ENCODE measurements at regions not wholly inside any gene's neighbourhood (a gene's known extent, or its start where the extent isn't known, plus 50 kb on each side); places are given as distances from the start of the nearest gene placed in this dataset.

DNA sequence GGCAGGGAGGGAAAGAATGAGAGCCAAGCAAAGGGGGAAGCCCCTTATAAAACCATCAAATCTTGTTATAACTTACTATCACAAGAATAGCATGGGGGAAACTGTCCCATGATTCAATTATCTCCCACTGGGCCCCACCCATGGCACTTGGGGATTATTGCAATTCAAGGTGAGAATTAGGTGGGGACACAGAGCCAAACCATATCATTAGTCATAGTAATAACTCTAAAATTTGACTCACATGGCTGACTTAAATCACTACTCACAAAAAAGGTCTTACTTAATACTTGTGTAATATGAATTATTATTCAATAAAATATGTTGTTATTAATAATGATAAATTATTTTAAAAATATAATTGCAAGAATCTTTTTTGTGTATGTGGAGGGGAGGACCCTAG lies 178.1 kb upstream of the TCF21 start:
- no peak for DNase-seq
- H3K27ac ChIP-seq, result no peak overlapping the region
- peaks cover 0 to 4% (median 0%) of the 10 kb centered on the region in 4 donors for H3K4me1 ChIP-seq
- intact Hi-C loops (cut with DNase I; ENCODE audit: low total_unique reads), result no loop called here
- no peak overlapping the region for H3K4me3 ChIP-seq
- H3K27me3 ChIP-seq, result no peaks in the 10 kb centered on the region
- H3K9me3 ChIP-seq, result no peaks in the 10 kb centered on the region
- TF ChIP-seq, protein P1, sequence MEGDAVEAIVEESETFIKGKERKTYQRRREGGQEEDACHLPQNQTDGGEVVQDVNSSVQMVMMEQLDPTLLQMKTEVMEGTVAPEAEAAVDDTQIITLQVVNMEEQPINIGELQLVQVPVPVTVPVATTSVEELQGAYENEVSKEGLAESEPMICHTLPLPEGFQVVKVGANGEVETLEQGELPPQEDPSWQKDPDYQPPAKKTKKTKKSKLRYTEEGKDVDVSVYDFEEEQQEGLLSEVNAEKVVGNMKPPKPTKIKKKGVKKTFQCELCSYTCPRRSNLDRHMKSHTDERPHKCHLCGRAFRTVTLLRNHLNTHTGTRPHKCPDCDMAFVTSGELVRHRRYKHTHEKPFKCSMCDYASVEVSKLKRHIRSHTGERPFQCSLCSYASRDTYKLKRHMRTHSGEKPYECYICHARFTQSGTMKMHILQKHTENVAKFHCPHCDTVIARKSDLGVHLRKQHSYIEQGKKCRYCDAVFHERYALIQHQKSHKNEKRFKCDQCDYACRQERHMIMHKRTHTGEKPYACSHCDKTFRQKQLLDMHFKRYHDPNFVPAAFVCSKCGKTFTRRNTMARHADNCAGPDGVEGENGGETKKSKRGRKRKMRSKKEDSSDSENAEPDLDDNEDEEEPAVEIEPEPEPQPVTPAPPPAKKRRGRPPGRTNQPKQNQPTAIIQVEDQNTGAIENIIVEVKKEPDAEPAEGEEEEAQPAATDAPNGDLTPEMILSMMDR (IDR thresholded peaks at IDR 0.05), result no peak
- H3K36me3 ChIP-seq, result no peaks in the 10 kb centered on the region

DNA sequence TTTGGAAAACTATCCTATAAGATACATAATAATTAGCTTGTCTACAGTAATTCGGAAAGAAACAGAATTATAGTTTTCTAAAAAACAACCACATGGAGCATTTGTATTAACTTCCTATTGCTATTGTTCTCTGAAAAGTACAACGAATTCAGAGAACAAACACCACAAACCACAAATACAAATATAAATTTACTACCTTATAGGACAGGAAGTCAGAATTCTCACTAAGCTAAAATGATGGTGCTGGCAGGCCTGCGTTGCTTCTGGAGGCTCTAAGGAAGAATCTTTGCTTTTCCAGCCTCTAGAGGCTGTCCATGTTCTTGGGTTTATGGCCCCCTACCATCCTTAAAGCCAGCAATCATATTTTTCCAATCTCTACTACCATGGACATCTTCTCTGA lies 173.6 kb upstream of the TCF21 start:
- TF ChIP-seq, protein P1 (IDR thresholded peaks at IDR 0.05), result no peak
- Histone ChIP-seq H3K27ac (no peak overlapping the region), H3K36me3 (no peaks in the 10 kb centered on the region), H3K9me3 (no peaks in the 10 kb centered on the region), H3K4me1 (no peaks in the 10 kb centered on the region), H3K4me3 (no peak overlapping the region), H3K27me3 (no peaks in the 10 kb centered on the region)
- intact Hi-C loops (cut with DNase I; ENCODE audit: low total_unique reads), result no loop called here
- no peak for DNase-seq

DNA sequence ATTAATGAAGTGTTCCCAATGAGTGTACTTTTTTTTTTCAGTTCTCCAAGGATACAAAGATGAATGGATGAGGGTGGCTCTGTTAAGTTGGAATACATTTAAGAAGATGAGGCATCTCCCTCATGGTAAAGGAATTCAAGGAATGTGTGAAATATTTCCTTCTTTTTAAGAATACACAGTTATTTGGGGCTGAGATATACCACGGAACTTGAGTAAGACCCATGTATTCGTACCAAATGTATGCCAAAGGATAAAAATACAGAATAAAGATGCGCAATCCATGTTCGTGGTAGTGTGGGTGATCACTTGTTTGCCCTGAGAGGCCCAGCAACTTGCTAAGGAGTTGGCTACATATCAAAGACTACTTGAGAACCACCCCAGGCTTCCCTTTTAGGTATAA lies 164.2 kb upstream of the TCF21 start:
- Histone ChIP-seq H3K27ac (no peak overlapping the region), H3K4me3 (no peak overlapping the region), H3K9me3 (peaks cover 0 to 15% (median 13%) of the 10 kb centered on the region in 3 donors), H3K4me1 (no peaks in the 10 kb centered on the region), H3K36me3 (no peaks in the 10 kb centered on the region), H3K27me3 (no peaks in the 10 kb centered on the region)
- intact Hi-C loops (cut with DNase I; ENCODE audit: low total_unique reads), result no loop called here
- DNase-seq, result no peak
- TF ChIP-seq, protein P1 (IDR thresholded peaks at IDR 0.05), result no peak

DNA sequence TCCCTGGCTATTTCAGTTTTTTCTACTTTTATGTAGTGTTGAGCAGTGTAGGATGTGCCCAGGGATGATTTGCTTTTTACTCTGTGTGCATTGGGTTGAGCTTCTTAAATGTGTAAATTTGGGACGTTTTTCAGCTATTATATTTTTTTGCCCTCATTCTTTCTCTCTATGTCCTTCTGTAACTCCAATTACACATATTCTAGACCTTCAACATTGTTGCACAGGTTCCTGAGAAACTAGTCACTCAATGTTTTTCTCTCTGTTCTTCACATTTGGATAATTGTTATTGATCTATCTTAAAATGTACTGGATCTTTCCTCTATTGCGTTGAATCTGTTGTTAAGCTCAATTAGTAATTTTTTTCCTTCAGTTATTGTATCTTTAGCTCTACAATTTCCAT lies 162.7 kb upstream of the TCF21 start:
- H3K9me3 ChIP-seq, result peaks cover 0 to 15% (median 13%) of the 10 kb centered on the region in 3 donors
- no peak overlapping the region for H3K27ac ChIP-seq
- TF ChIP-seq, protein P1 (IDR thresholded peaks at IDR 0.05), result no peak
- H3K4me3 ChIP-seq, result no peak overlapping the region
- H3K36me3 ChIP-seq, result no peaks in the 10 kb centered on the region
- H3K27me3 ChIP-seq, result no peaks in the 10 kb centered on the region
- intact Hi-C loops (cut with DNase I; ENCODE audit: low total_unique reads), result no loop called here
- H3K4me1 ChIP-seq, result no peaks in the 10 kb centered on the region
- no peak for DNase-seq

DNA sequence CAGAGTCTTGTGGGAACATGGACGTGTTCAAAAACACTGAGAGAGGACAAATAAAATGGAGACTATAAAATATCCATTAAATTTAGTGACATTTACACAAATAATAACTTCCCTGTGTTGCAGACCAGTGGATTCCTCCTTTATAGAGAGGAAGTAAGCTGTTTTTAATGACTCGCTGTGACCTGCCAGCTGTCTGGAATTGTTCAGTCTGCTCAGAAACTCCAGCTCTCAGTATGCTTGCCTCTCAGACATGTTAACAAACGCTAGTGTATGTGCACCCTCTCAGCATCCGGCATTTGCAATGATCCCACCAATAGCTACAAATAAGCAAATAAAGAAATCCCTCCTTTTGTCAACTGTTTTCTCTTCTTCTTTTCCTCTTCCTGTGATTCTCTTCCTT lies 158.0 kb upstream of the TCF21 start:
- no peaks in the 10 kb centered on the region for H3K27me3 ChIP-seq
- no peak for DNase-seq
- TF ChIP-seq, protein P1 (IDR thresholded peaks at IDR 0.05), result no peak
- no peak overlapping the region for H3K27ac ChIP-seq
- no peaks in the 10 kb centered on the region for H3K4me1 ChIP-seq
- no peak overlapping the region for H3K4me3 ChIP-seq
- peaks cover 0 to 27% (median 16%) of the 10 kb centered on the region in 3 donors for H3K9me3 ChIP-seq
- intact Hi-C loops (cut with DNase I; ENCODE audit: low total_unique reads), result no loop called here
- peaks cover 0 to 4% (median 0%) of the 10 kb centered on the region in 3 donors for H3K36me3 ChIP-seq

DNA sequence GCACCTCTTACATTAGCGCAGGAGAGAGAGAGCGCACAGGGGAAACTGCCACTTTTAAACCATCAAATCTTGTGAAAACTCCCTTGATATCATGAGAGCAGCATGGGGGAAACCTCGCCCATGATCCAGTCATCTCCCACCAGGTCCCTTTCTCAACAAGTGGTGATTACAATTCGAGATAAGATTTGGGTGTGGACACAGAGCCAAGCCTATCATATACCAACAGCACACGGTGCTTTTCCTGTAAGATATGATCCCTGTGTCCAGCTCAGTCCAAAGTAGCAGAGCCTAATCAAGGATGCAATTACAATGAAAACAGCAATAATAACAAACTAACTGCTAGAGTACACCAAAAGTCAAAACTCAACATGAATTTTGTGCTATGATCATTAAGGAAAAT lies 148.7 kb upstream of the TCF21 start:
- no peak for DNase-seq
- no peaks in the 10 kb centered on the region for H3K36me3 ChIP-seq
- no peak overlapping the region for H3K4me3 ChIP-seq
- TF ChIP-seq, protein P1 (IDR thresholded peaks at IDR 0.05), result no peak
- no peaks in the 10 kb centered on the region for H3K9me3 ChIP-seq
- intact Hi-C loops (cut with DNase I; ENCODE audit: low total_unique reads), result no loop called here
- no peak overlapping the region for H3K27ac ChIP-seq
- H3K27me3 ChIP-seq, result no peaks in the 10 kb centered on the region
- H3K4me1 ChIP-seq, result no peaks in the 10 kb centered on the region

Data from tibial artery (tissue), 4 donors.